Activated T-helper 1 cell treated with anti-CD3 and anti-CD28 coated beads, Interleukin-12 subunit alpha, Interleukin-12 subunit beta, Interleukin-2, Interleukin-4 antibody, amounts not matched to agents 30 ng/mL and 10 ng/mL and 1 ng/mL, durations not matched to agents 14 hours and 24 hours and 36 hours (primary cell): ENCODE measurements at regions not wholly inside any gene's neighbourhood (a gene's known extent, or its start where the extent isn't known, plus 50 kb on each side); places are given as distances from the start of the nearest gene placed in this dataset.
"Not testable (repeated sequence)": the region's sequence is repeated elsewhere in the genome, so short reads cannot be mapped to it uniquely, and the experiment has no call there.

Experiments used
- DNase-seq: peaks from one replicate; pipeline ENCODE4 v3.0.0; 2021; ENCODE audit warnings: low spot score
- H3K27ac Mint-ChIP-seq: one replicate; pipeline ENCODE4 v1.8.0; 2021; ENCODE audit warnings: mild to moderate bottlenecking, mixed read lengths
- H3K27me3 Mint-ChIP-seq: one replicate; pipeline ENCODE4 v1.8.0; 2022; ENCODE audit warnings: mild to moderate bottlenecking, moderate library complexity, mixed read lengths; ENCODE audit not compliant: insufficient read depth
- H3K36me3 Mint-ChIP-seq: one replicate; pipeline ENCODE4 v1.8.0; 2021; ENCODE audit warnings: low read depth, mixed read lengths
- H3K4me1 Mint-ChIP-seq: one replicate; pipeline ENCODE4 v1.8.0; 2021; ENCODE audit warnings: low read depth, mixed read lengths
- H3K4me3 Mint-ChIP-seq: one replicate; pipeline ENCODE4 v1.8.0; 2021; ENCODE audit warnings: mild to moderate bottlenecking, moderate library complexity, mixed read lengths
- H3K9me3 Mint-ChIP-seq: one replicate; pipeline ENCODE4 v1.8.0; 2021; ENCODE audit warnings: mixed read lengths
- intact Hi-C: fragments of 100-400 bp; cut with micrococcal nuclease; formaldehyde crosslinking; loops from one replicate; pipeline ENCODE4 v1.15.1; 2024

GRCh38 chr6:67976486-67976885 is 658.6 kb upstream of the ADGRB3 start:
- Mint-ChIP-seq H3K9me3 (no peaks in the 10 kb centered on the region), H3K4me3 (no peak overlapping the region), H3K27ac (no peak overlapping the region), H3K36me3 (no peaks in the 10 kb centered on the region), H3K27me3 (no peaks in the 10 kb centered on the region), H3K4me1 (no peaks in the 10 kb centered on the region)
- DNase-seq, result no peak
- intact Hi-C loops, result no loop called here

GRCh38 chr6:67974931-67975330 is 660.2 kb upstream of the ADGRB3 start:
- no peak overlapping the region for H3K27ac Mint-ChIP-seq
- no peaks in the 10 kb centered on the region for H3K27me3 Mint-ChIP-seq
- no peaks in the 10 kb centered on the region for H3K36me3 Mint-ChIP-seq
- intact Hi-C loops, result no loop called here
- H3K9me3 Mint-ChIP-seq, result no peaks in the 10 kb centered on the region
- no peaks in the 10 kb centered on the region for H3K4me1 Mint-ChIP-seq
- H3K4me3 Mint-ChIP-seq, result no peak overlapping the region
- DNase-seq, result no peak

- H3K4me3 Mint-ChIP-seq, result no peak overlapping the region
- no peaks in the 10 kb centered on the region for H3K9me3 Mint-ChIP-seq
- DNase-seq, result no peak
- H3K27ac Mint-ChIP-seq, result no peak overlapping the region
- H3K4me1 Mint-ChIP-seq, result no peaks in the 10 kb centered on the region
- H3K36me3 Mint-ChIP-seq, result no peaks in the 10 kb centered on the region
- H3K27me3 Mint-ChIP-seq, result no peaks in the 10 kb centered on the region
- intact Hi-C loops, result loop anchor here (1.0 kb wide), 1 partner anchor 26 kb away; no protein-coding TSS in a partner anchor
Observed at GRCh38 chr6:67971812-67972211, 663.3 kb upstream of the ADGRB3 start.

GRCh38 chr6:67966830-67967229 is 668.3 kb upstream of the ADGRB3 start:
- Mint-ChIP-seq H3K9me3 (no peaks in the 10 kb centered on the region), H3K4me1 (no peaks in the 10 kb centered on the region), H3K27me3 (no peaks in the 10 kb centered on the region), H3K4me3 (no peak overlapping the region), H3K36me3 (no peaks in the 10 kb centered on the region), H3K27ac (no peak overlapping the region)
- intact Hi-C loops, result no loop called here
- DNase-seq, result no peak

GRCh38 chr6:67956352-67956751 is 678.7 kb upstream of the ADGRB3 start:
- Mint-ChIP-seq H3K27me3 (no peaks in the 10 kb centered on the region), H3K9me3 (peaks cover 11% of the 10 kb centered on the region), H3K4me3 (no peak overlapping the region), H3K27ac (no peak overlapping the region), H3K4me1 (no peaks in the 10 kb centered on the region), H3K36me3 (no peaks in the 10 kb centered on the region)
- no peak for DNase-seq
- intact Hi-C loops, result no loop called here

GRCh38 chr6:67952948-67953347 is 682.1 kb upstream of the ADGRB3 start:
- Mint-ChIP-seq H3K4me1 (no peaks in the 10 kb centered on the region), H3K4me3 (no peak overlapping the region), H3K27me3 (no peaks in the 10 kb centered on the region), H3K9me3 (peaks cover 18% of the 10 kb centered on the region), H3K27ac (no peak overlapping the region), H3K36me3 (no peaks in the 10 kb centered on the region)
- intact Hi-C loops, result no loop called here
- DNase-seq, result no peak

GRCh38 chr6:67952121-67952520 is 683.0 kb upstream of the ADGRB3 start:
- Mint-ChIP-seq H3K27me3 (no peaks in the 10 kb centered on the region), H3K9me3 (peaks cover 19% of the 10 kb centered on the region), H3K4me1 (no peaks in the 10 kb centered on the region), H3K4me3 (no peak overlapping the region), H3K36me3 (no peaks in the 10 kb centered on the region), H3K27ac (no peak overlapping the region)
- intact Hi-C loops, result no loop called here
- no peak for DNase-seq

GRCh38 chr6:67947762-67948161 is 687.3 kb upstream of the ADGRB3 start:
- H3K27ac Mint-ChIP-seq, H3K36me3 Mint-ChIP-seq, H3K4me3 Mint-ChIP-seq, DNase-seq, H3K27me3 Mint-ChIP-seq, H3K4me1 Mint-ChIP-seq, H3K9me3 Mint-ChIP-seq, intact Hi-C loops: not testable (repeated sequence)

GRCh38 chr6:67935976-67936477 is 699.1 kb upstream of the ADGRB3 start:
- no peak overlapping the region for H3K4me3 Mint-ChIP-seq
- no peak overlapping the region for H3K27ac Mint-ChIP-seq
- H3K9me3 Mint-ChIP-seq, result no peaks in the 10 kb centered on the region
- no peaks in the 10 kb centered on the region for H3K27me3 Mint-ChIP-seq
- no peak for DNase-seq
- intact Hi-C loops, result no loop called here
- no peaks in the 10 kb centered on the region for H3K36me3 Mint-ChIP-seq
- no peaks in the 10 kb centered on the region for H3K4me1 Mint-ChIP-seq

GRCh38 chr6:67933278-67933677 is 701.8 kb upstream of the ADGRB3 start:
- Mint-ChIP-seq H3K9me3 (no peaks in the 10 kb centered on the region), H3K4me1 (no peaks in the 10 kb centered on the region), H3K4me3 (no peak overlapping the region), H3K27me3 (no peaks in the 10 kb centered on the region), H3K36me3 (no peaks in the 10 kb centered on the region), H3K27ac (no peak overlapping the region)
- no peak for DNase-seq
- intact Hi-C loops, result no loop called here

- H3K36me3 Mint-ChIP-seq, intact Hi-C loops, H3K4me3 Mint-ChIP-seq: not testable (repeated sequence)
Observed at GRCh38 chr6:67922588-67922987, 712.5 kb upstream of the ADGRB3 start.

GRCh38 chr6:67920040-67920439 is 715.0 kb upstream of the ADGRB3 start:
- H3K27ac Mint-ChIP-seq, H3K36me3 Mint-ChIP-seq: not testable (repeated sequence)

More at GRCh38 chr6:67922588-67922987, 712.5 kb upstream of the ADGRB3 start:
- H3K27ac Mint-ChIP-seq, H3K9me3 Mint-ChIP-seq, H3K4me1 Mint-ChIP-seq, H3K27me3 Mint-ChIP-seq, DNase-seq: not testable (repeated sequence)

GRCh38 chr6:67916399-67916798 is 718.7 kb upstream of the ADGRB3 start:
- peaks cover 10% of the 10 kb centered on the region for H3K9me3 Mint-ChIP-seq
- H3K36me3 Mint-ChIP-seq, result no peaks in the 10 kb centered on the region
- H3K4me1 Mint-ChIP-seq, result no peaks in the 10 kb centered on the region
- no peak for DNase-seq
- intact Hi-C loops, result no loop called here
- no peak overlapping the region for H3K27ac Mint-ChIP-seq
- H3K27me3 Mint-ChIP-seq, result no peaks in the 10 kb centered on the region
- H3K4me3 Mint-ChIP-seq, result no peak overlapping the region

More at GRCh38 chr6:67920040-67920439, 715.0 kb upstream of the ADGRB3 start:
- H3K4me1 Mint-ChIP-seq, H3K27me3 Mint-ChIP-seq, H3K4me3 Mint-ChIP-seq, H3K9me3 Mint-ChIP-seq, intact Hi-C loops, DNase-seq: not testable (repeated sequence)

GRCh38 chr6:67914419-67914818 is 720.7 kb upstream of the ADGRB3 start:
- H3K27me3 Mint-ChIP-seq, result no peaks in the 10 kb centered on the region
- intact Hi-C loops, result no loop called here
- peaks cover 13% of the 10 kb centered on the region for H3K9me3 Mint-ChIP-seq
- no peak overlapping the region for H3K4me3 Mint-ChIP-seq
- no peaks in the 10 kb centered on the region for H3K36me3 Mint-ChIP-seq
- H3K27ac Mint-ChIP-seq, result no peak overlapping the region
- H3K4me1 Mint-ChIP-seq, result no peaks in the 10 kb centered on the region
- no peak for DNase-seq
